ENCODE measurements at regions not wholly inside any gene's neighbourhood (a gene's known extent, or its start where the extent isn't known, plus 50 kb on each side); places are given as distances from the start of the nearest gene placed in this dataset.

- DNase-seq, result no peak
- CTCF ChIA-PET, result no interaction called here
- no peaks in the 10 kb centered on the region for H3K36me3 ChIP-seq (ENCODE audit: control insufficient read depth in 4 of 4, insufficient read depth in 4 of 4, low read length in 3 of 4)
- no peak overlapping the region for H3K4me3 ChIP-seq (ENCODE audit: control insufficient read depth in 1 of 7, extremely low read depth in 1 of 7, insufficient read depth in 4 of 7, low read depth in 2 of 7, low read length in 6 of 7)
- no peaks in the 10 kb centered on the region for H3K9me3 ChIP-seq (ENCODE audit: control extremely low read depth in 1 of 5, control insufficient read depth in 4 of 5, insufficient read depth in 2 of 5, low read depth in 1 of 5, low read length in 4 of 5)
- no peaks in the 10 kb centered on the region for H3K4me1 ChIP-seq (ENCODE audit: control extremely low read depth in 1 of 4, control insufficient read depth in 4 of 4, insufficient read depth in 4 of 4, low read length in 3 of 4)
- H3K27me3 ChIP-seq (replicated peaks in 2 of 5; ENCODE audit: control insufficient read depth in 4 of 5, insufficient read depth in 5 of 5, low read length in 4 of 5), result peaks cover 0 to 2% (median 0%) of the 10 kb centered on the region in 5 experiments
- POLR2A ChIA-PET, result no interaction called here
- H3K27ac ChIP-seq (ENCODE audit: insufficient read depth in 1 of 2, low read depth in 1 of 2, low read length in 2 of 2, poor library complexity in 1 of 2, severe bottlenecking in 2 of 2), result no peak overlapping the region
These were observed 555.8 kb downstream of the SATB2 start for GRCh38 chr2:198901894-198902293.

DNA sequence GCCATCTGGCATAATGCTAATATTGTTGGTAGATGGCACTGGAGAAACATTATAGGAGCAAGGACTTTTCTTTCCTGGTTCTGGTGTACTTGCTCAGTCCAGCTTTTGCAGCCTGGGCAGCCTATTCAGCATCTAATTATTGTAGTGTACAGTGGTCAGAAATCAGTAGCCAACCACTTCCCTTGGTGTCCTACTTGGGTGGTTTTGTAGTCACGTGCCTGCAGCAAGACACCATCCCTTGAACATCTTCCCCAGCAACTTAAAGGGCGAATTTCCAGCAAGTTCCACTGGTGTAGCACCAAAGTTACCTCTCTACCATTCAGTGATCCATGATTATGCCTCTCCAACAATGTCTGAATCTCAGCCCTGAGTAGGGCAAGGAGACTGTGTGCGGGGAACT is 557.6 kb downstream of the SATB2 start:
- Histone ChIP-seq H3K4me1 (ENCODE audit: control extremely low read depth in 1 of 4, control insufficient read depth in 4 of 4, insufficient read depth in 4 of 4, low read length in 3 of 4) (no peaks in the 10 kb centered on the region), H3K4me3 (ENCODE audit: control insufficient read depth in 1 of 7, extremely low read depth in 1 of 7, insufficient read depth in 4 of 7, low read depth in 2 of 7, low read length in 6 of 7) (no peak overlapping the region), H3K36me3 (ENCODE audit: control insufficient read depth in 4 of 4, insufficient read depth in 4 of 4, low read length in 3 of 4) (no peaks in the 10 kb centered on the region), H3K27ac (ENCODE audit: insufficient read depth in 1 of 2, low read depth in 1 of 2, low read length in 2 of 2, poor library complexity in 1 of 2, severe bottlenecking in 2 of 2) (no peak overlapping the region), H3K9me3 (ENCODE audit: control extremely low read depth in 1 of 5, control insufficient read depth in 4 of 5, insufficient read depth in 2 of 5, low read depth in 1 of 5, low read length in 4 of 5) (no peaks in the 10 kb centered on the region), H3K27me3 (replicated peaks in 2 of 5; ENCODE audit: control insufficient read depth in 4 of 5, insufficient read depth in 5 of 5, low read length in 4 of 5) (peaks cover 0 to 2% (median 0%) of the 10 kb centered on the region in 5 experiments)
- ChIA-PET CTCF (no interaction called here), POLR2A (no interaction called here)
- WGBS (ENCODE audit: insufficient coverage), result 72% methylated on average over 3 of the region's 3 CpGs
- no peak for DNase-seq

DNA sequence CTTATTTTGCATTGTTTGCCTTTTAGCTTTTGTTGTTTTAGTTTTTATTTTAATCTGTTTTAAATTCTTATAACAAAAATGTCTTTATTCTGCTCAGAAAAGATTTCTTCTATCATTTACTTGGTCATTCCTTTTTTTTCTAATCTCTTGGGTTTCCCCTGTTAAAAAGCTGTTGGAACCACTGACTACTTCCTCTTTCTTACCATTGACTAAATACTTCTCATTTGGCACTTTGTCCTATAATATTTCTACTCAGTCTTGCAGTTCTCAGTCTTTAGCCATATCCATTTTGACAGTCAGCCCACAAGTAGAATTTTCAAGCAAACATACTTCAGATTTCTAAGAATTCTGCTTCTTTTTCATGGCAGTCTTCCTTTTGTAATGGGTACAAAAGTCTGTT is 567.2 kb downstream of the SATB2 start:
- ChIA-PET CTCF (no interaction called here), POLR2A (no interaction called here)

GRCh38 chr2:198883604-198884003 is 574.1 kb downstream of the SATB2 start:
- no peak overlapping the region for H3K4me3 ChIP-seq (ENCODE audit: control insufficient read depth in 1 of 7, extremely low read depth in 1 of 7, insufficient read depth in 4 of 7, low read depth in 2 of 7, low read length in 6 of 7)
- no peaks in the 10 kb centered on the region for H3K9me3 ChIP-seq (ENCODE audit: control extremely low read depth in 1 of 5, control insufficient read depth in 4 of 5, insufficient read depth in 2 of 5, low read depth in 1 of 5, low read length in 4 of 5)
- H3K4me1 ChIP-seq (ENCODE audit: control extremely low read depth in 1 of 4, control insufficient read depth in 4 of 4, insufficient read depth in 4 of 4, low read length in 3 of 4), result no peaks in the 10 kb centered on the region
- ChIA-PET CTCF (no interaction called here), POLR2A (no interaction called here)
- DNase-seq, result no peak
- H3K27ac ChIP-seq (ENCODE audit: insufficient read depth in 1 of 2, low read depth in 1 of 2, low read length in 2 of 2, poor library complexity in 1 of 2, severe bottlenecking in 2 of 2), result no peak overlapping the region
- 44% methylated on average over 2 of the region's 2 CpGs for WGBS (ENCODE audit: insufficient coverage)
- no peaks in the 10 kb centered on the region for H3K36me3 ChIP-seq (ENCODE audit: control insufficient read depth in 4 of 4, insufficient read depth in 4 of 4, low read length in 3 of 4)
- no peaks in the 10 kb centered on the region for H3K27me3 ChIP-seq (replicated peaks in 2 of 5; ENCODE audit: control insufficient read depth in 4 of 5, insufficient read depth in 5 of 5, low read length in 4 of 5)

More for the DNA sequence above, 567.2 kb downstream of the SATB2 start:
- Histone ChIP-seq H3K9me3 (ENCODE audit: control extremely low read depth in 1 of 5, control insufficient read depth in 4 of 5, insufficient read depth in 2 of 5, low read depth in 1 of 5, low read length in 4 of 5) (no peaks in the 10 kb centered on the region), H3K27me3 (replicated peaks in 2 of 5; ENCODE audit: control insufficient read depth in 4 of 5, insufficient read depth in 5 of 5, low read length in 4 of 5) (no peaks in the 10 kb centered on the region), H3K4me3 (ENCODE audit: control insufficient read depth in 1 of 7, extremely low read depth in 1 of 7, insufficient read depth in 4 of 7, low read depth in 2 of 7, low read length in 6 of 7) (no peak overlapping the region), H3K36me3 (ENCODE audit: control insufficient read depth in 4 of 4, insufficient read depth in 4 of 4, low read length in 3 of 4) (no peaks in the 10 kb centered on the region), H3K4me1 (ENCODE audit: control extremely low read depth in 1 of 4, control insufficient read depth in 4 of 4, insufficient read depth in 4 of 4, low read length in 3 of 4) (no peaks in the 10 kb centered on the region), H3K27ac (ENCODE audit: insufficient read depth in 1 of 2, low read depth in 1 of 2, low read length in 2 of 2, poor library complexity in 1 of 2, severe bottlenecking in 2 of 2) (no peak overlapping the region)
- peak in 1 of 3 donors; percentile 2 for DNase-seq

DNA sequence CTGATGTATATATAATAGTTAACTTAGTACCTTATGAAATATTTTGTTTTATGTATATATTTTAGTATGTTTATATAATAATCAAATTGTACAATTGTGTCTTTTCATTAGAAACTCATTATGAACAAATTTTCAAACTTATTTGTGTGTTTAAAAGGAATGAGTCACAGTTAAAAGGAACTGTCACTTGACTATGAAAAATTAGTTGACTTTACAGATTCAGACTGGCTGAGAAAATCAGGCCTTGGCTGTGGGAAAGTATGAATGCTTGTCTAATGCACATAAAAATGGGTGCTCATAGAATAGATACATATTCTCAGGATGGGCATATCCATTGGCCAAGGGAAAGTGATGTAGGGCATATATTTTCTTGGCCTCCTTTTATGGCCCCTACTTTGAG is 576.8 kb downstream of the SATB2 start:
- Histone ChIP-seq H3K4me3 (ENCODE audit: control insufficient read depth in 1 of 7, extremely low read depth in 1 of 7, insufficient read depth in 4 of 7, low read depth in 2 of 7, low read length in 6 of 7) (no peak overlapping the region), H3K4me1 (ENCODE audit: control extremely low read depth in 1 of 4, control insufficient read depth in 4 of 4, insufficient read depth in 4 of 4, low read length in 3 of 4) (no peaks in the 10 kb centered on the region), H3K36me3 (ENCODE audit: control insufficient read depth in 4 of 4, insufficient read depth in 4 of 4, low read length in 3 of 4) (no peaks in the 10 kb centered on the region), H3K27me3 (replicated peaks in 2 of 5; ENCODE audit: control insufficient read depth in 4 of 5, insufficient read depth in 5 of 5, low read length in 4 of 5) (no peaks in the 10 kb centered on the region), H3K27ac (ENCODE audit: insufficient read depth in 1 of 2, low read depth in 1 of 2, low read length in 2 of 2, poor library complexity in 1 of 2, severe bottlenecking in 2 of 2) (no peak overlapping the region), H3K9me3 (ENCODE audit: control extremely low read depth in 1 of 5, control insufficient read depth in 4 of 5, insufficient read depth in 2 of 5, low read depth in 1 of 5, low read length in 4 of 5) (no peaks in the 10 kb centered on the region)
- DNase-seq, result no peak
- ChIA-PET CTCF (no interaction called here), POLR2A (no interaction called here)

GRCh38 chr2:198880421-198880820 is 577.3 kb downstream of the SATB2 start:
- Histone ChIP-seq H3K36me3 (ENCODE audit: control insufficient read depth in 4 of 4, insufficient read depth in 4 of 4, low read length in 3 of 4) (no peaks in the 10 kb centered on the region), H3K27me3 (replicated peaks in 2 of 5; ENCODE audit: control insufficient read depth in 4 of 5, insufficient read depth in 5 of 5, low read length in 4 of 5) (no peaks in the 10 kb centered on the region), H3K9me3 (ENCODE audit: control extremely low read depth in 1 of 5, control insufficient read depth in 4 of 5, insufficient read depth in 2 of 5, low read depth in 1 of 5, low read length in 4 of 5) (no peaks in the 10 kb centered on the region), H3K4me3 (ENCODE audit: control insufficient read depth in 1 of 7, extremely low read depth in 1 of 7, insufficient read depth in 4 of 7, low read depth in 2 of 7, low read length in 6 of 7) (no peak overlapping the region), H3K27ac (ENCODE audit: insufficient read depth in 1 of 2, low read depth in 1 of 2, low read length in 2 of 2, poor library complexity in 1 of 2, severe bottlenecking in 2 of 2) (no peak overlapping the region), H3K4me1 (ENCODE audit: control extremely low read depth in 1 of 4, control insufficient read depth in 4 of 4, insufficient read depth in 4 of 4, low read length in 3 of 4) (no peaks in the 10 kb centered on the region)
- DNase-seq, result no peak
- ChIA-PET POLR2A (no interaction called here), CTCF (no interaction called here)

DNA sequence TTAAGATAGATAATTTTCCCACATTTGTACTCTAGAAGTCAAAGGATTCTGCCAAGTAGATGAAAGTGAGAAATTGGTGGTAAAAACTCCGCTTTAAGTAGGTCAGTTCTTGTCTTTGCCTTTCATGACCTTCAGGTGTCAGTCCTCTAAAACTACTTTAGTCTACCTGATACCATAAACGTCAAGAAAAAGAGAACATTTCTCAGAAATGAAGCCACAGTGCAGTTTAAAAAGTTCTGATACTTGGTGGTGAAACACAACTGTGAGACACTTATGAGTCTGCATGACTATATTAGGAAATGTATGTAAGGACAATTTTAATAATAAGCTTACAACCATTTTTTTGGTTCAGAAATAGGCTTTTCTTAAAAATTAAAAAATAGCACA is 583.3 kb downstream of the SATB2 start:
- Histone ChIP-seq H3K9me3 (ENCODE audit: control extremely low read depth in 1 of 5, control insufficient read depth in 4 of 5, insufficient read depth in 2 of 5, low read depth in 1 of 5, low read length in 4 of 5) (no peaks in the 10 kb centered on the region), H3K27ac (ENCODE audit: insufficient read depth in 1 of 2, low read depth in 1 of 2, low read length in 2 of 2, poor library complexity in 1 of 2, severe bottlenecking in 2 of 2) (no peak overlapping the region), H3K36me3 (ENCODE audit: control insufficient read depth in 4 of 4, insufficient read depth in 4 of 4, low read length in 3 of 4) (no peaks in the 10 kb centered on the region), H3K4me3 (ENCODE audit: control insufficient read depth in 1 of 7, extremely low read depth in 1 of 7, insufficient read depth in 4 of 7, low read depth in 2 of 7, low read length in 6 of 7) (no peak overlapping the region), H3K4me1 (ENCODE audit: control extremely low read depth in 1 of 4, control insufficient read depth in 4 of 4, insufficient read depth in 4 of 4, low read length in 3 of 4) (no peaks in the 10 kb centered on the region), H3K27me3 (replicated peaks in 2 of 5; ENCODE audit: control insufficient read depth in 4 of 5, insufficient read depth in 5 of 5, low read length in 4 of 5) (no peaks in the 10 kb centered on the region)
- POLR2A ChIA-PET, result interaction anchor here (0.6 kb wide), 1 partner anchor 615 kb away, joined by 3 read pairs; no protein-coding TSS in a partner anchor
- 100% methylated on average over 1 of the region's 2 CpGs for WGBS (ENCODE audit: insufficient coverage)
- no peak for DNase-seq
- CTCF ChIA-PET, result no interaction called here

Data from common myeloid progenitor, CD34-positive (primary cell).